Liver (tissue), 3 donors: ENCODE measurements at regions not wholly inside any gene's neighbourhood (a gene's known extent, or its start where the extent isn't known, plus 50 kb on each side); places are given as distances from the start of the nearest gene placed in this dataset.
"Not testable (repeated sequence)": the region's sequence is repeated elsewhere in the genome, so short reads cannot be mapped to it uniquely, and the experiment has no call there.

Experiments
- ATF3 ChIP-seq: IDR thresholded peaks from 2 replicates; pipeline ENCODE4 v1.6.1; 2016; ENCODE audit warnings: antibody characterized with exemption
- CTCF ChIP-seq: fragments of 150-350 bp; IDR thresholded peaks from 2 replicates; pipeline ENCODE4 v1.5.1; 2017; ENCODE audit warnings: improper control_type of control experiment, low read depth, low read length; ENCODE audit not compliant: missing input control
- EGR1 ChIP-seq, 2 donors: IDR thresholded peaks; 2 replicates each; pipeline ENCODE4 v1.6.1; 2016 to 2018; ENCODE audit warnings: antibody characterized with exemption in 2 of 2, low read depth in 2 of 2
- FOXA1 ChIP-seq: IDR thresholded peaks from 2 replicates; pipeline ENCODE4 v1.6.1; 2016; ENCODE audit warnings: antibody characterized with exemption
- FOXA2 ChIP-seq: IDR thresholded peaks from 2 replicates; pipeline ENCODE4 v1.6.1; 2016; ENCODE audit warnings: antibody characterized with exemption
- GABPA ChIP-seq, 2 donors: IDR thresholded peaks in 1 of 2; conservative IDR thresholded peaks in 1 of 2; 2 replicates each; pipeline ENCODE4 v1.6.1; 2016; ENCODE audit warnings: antibody characterized with exemption in 2 of 2, mild to moderate bottlenecking in 1 of 2, moderate library complexity in 1 of 2
- JUND ChIP-seq, 2 donors: IDR thresholded peaks; 2 replicates each; pipeline ENCODE4 v1.6.1; 2016; ENCODE audit warnings: antibody characterized with exemption in 2 of 2
- MAX ChIP-seq: IDR thresholded peaks from 2 replicates; pipeline ENCODE4 v1.6.1; 2016; ENCODE audit warnings: antibody characterized with exemption
- RAD21 ChIP-seq, 2 donors: IDR thresholded peaks; 2 replicates each; pipeline ENCODE4 v1.6.1; 2016; ENCODE audit warnings: antibody characterized with exemption in 2 of 2, mild to moderate bottlenecking in 2 of 2
- REST ChIP-seq: IDR thresholded peaks from 2 replicates; pipeline ENCODE4 v1.6.1; 2016; ENCODE audit warnings: antibody characterized with exemption, mild to moderate bottlenecking
- SP1 ChIP-seq: IDR thresholded peaks from 2 replicates; pipeline ENCODE4 v1.6.1; 2018; ENCODE audit warnings: antibody characterized with exemption, mild to moderate bottlenecking
- TAF1 ChIP-seq: conservative IDR thresholded peaks from 2 replicates; pipeline ENCODE4 v1.6.1; 2016; ENCODE audit warnings: antibody characterized with exemption, mild to moderate bottlenecking
- YY1 ChIP-seq: IDR thresholded peaks from 2 replicates; pipeline ENCODE4 v1.6.1; 2016; ENCODE audit warnings: antibody characterized with exemption, mild to moderate bottlenecking
- donor health status: healthy.
- donor health status: healthy.

GRCh38 chr2:56840009-56840408 is 656.2 kb downstream of the CCDC85A start:
- not testable (repeated sequence) for TF ChIP-seq REST; CTCF; RAD21 (IDR thresholded peaks at IDR 0.05); FOXA1; FOXA2; YY1; EGR1 (IDR thresholded peaks at IDR 0.05; ENCODE audit: low read depth in 2 of 2); MAX; SP1; GABPA (IDR thresholded peaks at IDR 0.05 in 1 of 2, conservative IDR thresholded peaks at IDR 0.05 in 1 of 2); TAF1; JUND (IDR thresholded peaks at IDR 0.05); ATF3
